Prostate gland (tissue), 2 donors: ENCODE measurements at regions not wholly inside any gene's neighbourhood (a gene's known extent, or its start where the extent isn't known, plus 50 kb on each side); places are given as distances from the start of the nearest gene placed in this dataset.
"Not testable (repeated sequence)": the region's sequence is repeated elsewhere in the genome, so short reads cannot be mapped to it uniquely, and the experiment has no call there.

ENCODE experiments used
- DNase-seq: peaks from one replicate; pipeline ENCODE4 v3.0.0-alpha.2; 2019; ENCODE audit warnings: low spot score
- H3K27ac ChIP-seq, 2 donors: fragments of 200-600 bp; sonication (generic); 2 replicates each; pipeline ENCODE4 v1.5.1; 2017 to 2019
- H3K27me3 ChIP-seq: fragments of 200-600 bp; sonication (generic); replicated peaks from 2 replicates; pipeline ENCODE4 v1.5.1; 2019; ENCODE audit not compliant: insufficient read depth
- H3K36me3 ChIP-seq, 2 donors: fragments of 200-600 bp; sonication (generic); 1 replicate in 1 of 2; 2 replicates in 1 of 2; pipeline versions ENCODE4 v1.5.1 to v1.8.1; 2017 to 2019
- H3K4me1 ChIP-seq: fragments of 200-600 bp; sonication (generic); replicated peaks from 2 replicates; pipeline ENCODE4 v1.5.1; 2019
- H3K4me3 ChIP-seq, 2 donors: fragments of 200-600 bp; sonication (generic); 2 replicates each; pipeline ENCODE4 v1.5.1; 2017 to 2019
- H3K9me3 ChIP-seq: fragments of 200-600 bp; sonication (generic); 2 replicates; pipeline ENCODE4 v1.5.1; 2017
- POLR2A ChIP-seq: fragments of 450-650 bp; IDR thresholded peaks from one replicate; pipeline ENCODE4 v1.6.1; 2016; ENCODE audit warnings: antibody characterized with exemption, mild to moderate bottlenecking
- POLR2AphosphoS5 ChIP-seq: sonication (generic); formaldehyde crosslinking; IDR thresholded peaks from one replicate; pipeline ENCODE4 v1.6.1; 2017; ENCODE audit warnings: antibody characterized with exemption
- WGBS: methylation state at CpG from one replicate; pipeline ENCODE4 v1.1.5; 2018; 5-methylcytosine and 5-hydroxymethylcytosine counted together
- intact Hi-C: fragments of 100-400 bp; cut with DNase I; formaldehyde crosslinking; loops from one replicate; pipeline ENCODE4 v1.14.2; 2022
- TF ChIP-seq, protein P1 (sequence below), 4 experiments: fragments of 200-600 bp in 2 of 4; fragments of 450-650 bp in 2 of 4; sonication (generic) in 2 of 4; IDR thresholded peaks; 1 replicate in 3 of 4; 2 replicates in 1 of 4; pipeline ENCODE4 v1.5.1; 2016 to 2019; ENCODE audit warnings: antibody characterized with exemption in 4 of 4, mild to moderate bottlenecking in 2 of 4, moderate library complexity in 2 of 4

DNA sequence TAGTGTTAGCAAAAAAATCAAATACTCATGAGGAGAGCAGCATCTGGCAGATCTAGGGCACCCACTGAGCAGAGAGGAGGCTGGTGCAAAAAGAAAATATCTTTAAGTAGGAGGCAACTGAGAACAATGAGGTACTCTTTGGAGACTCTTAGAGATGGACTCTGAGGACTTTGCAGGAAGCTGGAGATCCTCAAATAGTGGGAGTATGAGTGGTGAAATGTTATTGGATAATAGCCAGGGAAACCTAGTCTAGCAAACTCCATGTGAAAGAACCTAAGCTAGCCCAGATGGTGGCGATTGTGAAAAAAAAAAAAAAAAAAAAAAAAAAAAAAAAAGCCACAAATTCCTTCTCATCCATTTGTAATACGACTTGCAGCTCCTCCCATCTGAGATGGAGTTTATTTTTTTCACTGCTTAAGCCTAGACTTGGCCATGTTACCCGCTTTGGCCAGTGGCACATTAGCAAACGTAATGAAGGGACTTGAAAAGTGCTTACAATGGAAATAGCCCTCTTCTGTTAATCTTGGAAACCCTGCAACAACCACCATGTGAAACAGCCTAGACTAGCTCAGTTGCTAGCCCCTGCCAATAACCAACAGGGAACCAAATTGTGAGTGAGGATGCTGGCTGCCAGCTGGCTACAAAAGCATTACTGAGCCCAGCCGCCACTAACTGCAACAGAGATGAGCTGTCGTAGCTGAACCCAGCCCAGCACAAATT, 476.2 kb downstream of the KLF12 start:
- DNase-seq: no peak
- WGBS: 55% methylated on average over 6 of the region's 6 CpGs
- no peak overlapping the region for H3K4me3 ChIP-seq
- no peak for TF ChIP-seq POLR2AphosphoS5
- TF ChIP-seq POLR2A: no peak
- TF ChIP-seq, protein P1, sequence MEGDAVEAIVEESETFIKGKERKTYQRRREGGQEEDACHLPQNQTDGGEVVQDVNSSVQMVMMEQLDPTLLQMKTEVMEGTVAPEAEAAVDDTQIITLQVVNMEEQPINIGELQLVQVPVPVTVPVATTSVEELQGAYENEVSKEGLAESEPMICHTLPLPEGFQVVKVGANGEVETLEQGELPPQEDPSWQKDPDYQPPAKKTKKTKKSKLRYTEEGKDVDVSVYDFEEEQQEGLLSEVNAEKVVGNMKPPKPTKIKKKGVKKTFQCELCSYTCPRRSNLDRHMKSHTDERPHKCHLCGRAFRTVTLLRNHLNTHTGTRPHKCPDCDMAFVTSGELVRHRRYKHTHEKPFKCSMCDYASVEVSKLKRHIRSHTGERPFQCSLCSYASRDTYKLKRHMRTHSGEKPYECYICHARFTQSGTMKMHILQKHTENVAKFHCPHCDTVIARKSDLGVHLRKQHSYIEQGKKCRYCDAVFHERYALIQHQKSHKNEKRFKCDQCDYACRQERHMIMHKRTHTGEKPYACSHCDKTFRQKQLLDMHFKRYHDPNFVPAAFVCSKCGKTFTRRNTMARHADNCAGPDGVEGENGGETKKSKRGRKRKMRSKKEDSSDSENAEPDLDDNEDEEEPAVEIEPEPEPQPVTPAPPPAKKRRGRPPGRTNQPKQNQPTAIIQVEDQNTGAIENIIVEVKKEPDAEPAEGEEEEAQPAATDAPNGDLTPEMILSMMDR (IDR thresholded peaks at IDR 0.05): no peak
- H3K9me3 ChIP-seq: no peaks in the 10 kb centered on the region
- no peaks in the 10 kb centered on the region for H3K27me3 ChIP-seq
- intact Hi-C loops: no loop called here
- H3K27ac ChIP-seq: no peak overlapping the region
- H3K36me3 ChIP-seq: no peaks in the 10 kb centered on the region
- no peaks in the 10 kb centered on the region for H3K4me1 ChIP-seq

- H3K27me3 ChIP-seq: no peaks in the 10 kb centered on the region
- H3K4me3 ChIP-seq: no peak overlapping the region
- H3K9me3 ChIP-seq: no peaks in the 10 kb centered on the region
- no peak for DNase-seq
- H3K4me1 ChIP-seq: no peaks in the 10 kb centered on the region
- intact Hi-C loops: no loop called here
- no peaks in the 10 kb centered on the region for H3K36me3 ChIP-seq
- TF ChIP-seq, protein P1 (IDR thresholded peaks at IDR 0.05): no peak
- no peak for TF ChIP-seq POLR2A
- no peak for TF ChIP-seq POLR2AphosphoS5
- WGBS: 71% methylated on average over 2 of the region's 2 CpGs
- no peak overlapping the region for H3K27ac ChIP-seq
Observed at GRCh38 chr13:73656863-73657262, 477.3 kb downstream of the KLF12 start.

DNA sequence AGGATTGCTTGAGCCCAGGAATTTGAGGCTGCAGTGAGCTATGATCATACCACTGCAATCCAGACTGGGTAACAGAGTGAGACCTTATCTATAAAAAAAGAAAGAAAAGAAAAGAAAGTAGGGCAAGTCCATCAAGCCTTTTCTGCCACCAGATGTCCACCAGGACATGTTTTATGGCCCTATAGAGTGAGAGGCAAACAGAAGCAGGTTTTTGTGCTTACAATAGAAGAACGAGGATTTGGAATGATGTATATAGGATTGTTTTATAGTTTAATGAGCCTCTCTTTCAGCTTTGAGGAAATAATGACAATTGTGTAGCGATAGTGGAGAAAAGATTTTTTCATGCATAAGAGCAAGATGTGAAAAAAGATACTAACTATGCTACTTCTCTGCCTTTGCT, 480.5 kb downstream of the KLF12 start:
- DNase-seq: no peak
- TF ChIP-seq POLR2AphosphoS5 (no peak), POLR2A (no peak)
- TF ChIP-seq, protein P1 (IDR thresholded peaks at IDR 0.05): no peak

DNA sequence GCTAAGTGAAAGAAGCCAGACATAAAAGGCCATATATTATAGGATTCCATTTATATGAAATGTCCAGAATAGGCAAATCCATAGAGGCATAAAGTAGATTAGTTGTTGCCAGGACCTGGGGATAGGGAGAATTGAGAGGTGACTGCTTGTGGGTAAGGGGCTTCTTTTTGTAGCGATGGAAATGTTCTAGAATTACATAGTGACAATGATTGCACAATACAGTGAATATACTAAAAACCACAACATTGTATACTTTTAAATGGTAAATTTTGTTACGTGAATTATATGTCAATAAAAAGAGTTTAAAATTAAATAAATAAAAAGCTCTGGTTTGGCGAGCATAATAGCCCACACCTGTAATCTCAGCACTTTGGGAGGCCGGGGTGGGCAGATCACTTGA, 486.8 kb downstream of the KLF12 start:
- Histone ChIP-seq H3K4me1 (no peaks in the 10 kb centered on the region), H3K36me3 (no peaks in the 10 kb centered on the region), H3K9me3 (no peaks in the 10 kb centered on the region), H3K27me3 (no peaks in the 10 kb centered on the region), H3K27ac (no peak overlapping the region), H3K4me3 (no peak overlapping the region)
- intact Hi-C loops: no loop called here
- no peak for DNase-seq
- TF ChIP-seq, protein P1 (IDR thresholded peaks at IDR 0.05): no peak
- no peak for TF ChIP-seq POLR2AphosphoS5
- 82% methylated on average over 4 of the region's 4 CpGs for WGBS

More for the DNA sequence above, 480.5 kb downstream of the KLF12 start:
- Histone ChIP-seq H3K27me3 (no peaks in the 10 kb centered on the region), H3K36me3 (no peaks in the 10 kb centered on the region), H3K4me3 (no peak overlapping the region), H3K9me3 (no peaks in the 10 kb centered on the region), H3K27ac (no peak overlapping the region), H3K4me1 (no peaks in the 10 kb centered on the region)
- intact Hi-C loops: no loop called here
- 47% methylated on average over 2 of the region's 2 CpGs for WGBS

- H3K27ac ChIP-seq, H3K4me1 ChIP-seq, H3K36me3 ChIP-seq, H3K4me3 ChIP-seq, H3K27me3 ChIP-seq, H3K9me3 ChIP-seq, intact Hi-C loops, DNase-seq: not testable (repeated sequence)
- 89% methylated on average over 29 of the region's 30 CpGs for WGBS
Observed at GRCh38 chr13:73640476-73641179, 493.6 kb downstream of the KLF12 start.
